GM13977 (cell line): ENCODE measurements at regions not wholly inside any gene's neighbourhood (a gene's known extent, or its start where the extent isn't known, plus 50 kb on each side); places are given as distances from the start of the nearest gene placed in this dataset.

Experiments
- DNase-seq: peaks from one replicate; pipeline ENCODE4 v3.0.0; 2012; ENCODE audit warnings: low spot score
- in situ Hi-C: fragments of 300-500 bp; cut with MboI; formaldehyde crosslinking; loops from one replicate; pipeline ENCODE4 v1.12.0; 2022; ENCODE audit warnings: low sequenced_read_pairs, low pct_unique_long_range_greater_than_20kb, mixed read lengths, inconsistent platforms; ENCODE audit not compliant: unreplicated experiment
- TF ChIP-seq, protein P1 (sequence below): IDR thresholded peaks from 2 replicates; pipeline ENCODE4 v1.5.1; 2012; ENCODE audit warnings: mild to moderate bottlenecking, control low read depth; ENCODE audit not compliant: insufficient read depth; ENCODE audit errors: extremely low read depth, missing control alignments

DNA sequence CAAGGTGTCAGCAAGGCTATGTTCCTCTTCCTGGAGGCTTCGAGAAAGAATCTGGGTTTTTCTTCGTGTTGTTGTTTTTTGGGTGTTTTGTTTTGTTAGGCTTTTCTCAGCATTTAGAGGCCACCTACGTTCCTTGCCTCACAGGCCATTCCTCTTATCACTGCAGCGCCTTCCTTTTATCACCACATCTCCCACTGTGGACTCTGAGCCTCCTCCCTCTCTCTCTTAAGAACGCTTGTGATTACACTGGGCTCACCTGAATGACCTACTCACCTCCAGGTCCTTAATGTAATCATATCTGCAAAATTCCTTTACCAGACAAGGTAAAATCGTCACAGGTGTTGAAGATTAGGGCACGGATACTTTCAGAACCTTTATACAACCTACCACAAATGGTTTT lies 340.8 kb downstream of the DTWD2 start:
- no peak for DNase-seq
- TF ChIP-seq, protein P1, sequence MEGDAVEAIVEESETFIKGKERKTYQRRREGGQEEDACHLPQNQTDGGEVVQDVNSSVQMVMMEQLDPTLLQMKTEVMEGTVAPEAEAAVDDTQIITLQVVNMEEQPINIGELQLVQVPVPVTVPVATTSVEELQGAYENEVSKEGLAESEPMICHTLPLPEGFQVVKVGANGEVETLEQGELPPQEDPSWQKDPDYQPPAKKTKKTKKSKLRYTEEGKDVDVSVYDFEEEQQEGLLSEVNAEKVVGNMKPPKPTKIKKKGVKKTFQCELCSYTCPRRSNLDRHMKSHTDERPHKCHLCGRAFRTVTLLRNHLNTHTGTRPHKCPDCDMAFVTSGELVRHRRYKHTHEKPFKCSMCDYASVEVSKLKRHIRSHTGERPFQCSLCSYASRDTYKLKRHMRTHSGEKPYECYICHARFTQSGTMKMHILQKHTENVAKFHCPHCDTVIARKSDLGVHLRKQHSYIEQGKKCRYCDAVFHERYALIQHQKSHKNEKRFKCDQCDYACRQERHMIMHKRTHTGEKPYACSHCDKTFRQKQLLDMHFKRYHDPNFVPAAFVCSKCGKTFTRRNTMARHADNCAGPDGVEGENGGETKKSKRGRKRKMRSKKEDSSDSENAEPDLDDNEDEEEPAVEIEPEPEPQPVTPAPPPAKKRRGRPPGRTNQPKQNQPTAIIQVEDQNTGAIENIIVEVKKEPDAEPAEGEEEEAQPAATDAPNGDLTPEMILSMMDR, result no peak
- in situ Hi-C loops, result no loop called here

DNA sequence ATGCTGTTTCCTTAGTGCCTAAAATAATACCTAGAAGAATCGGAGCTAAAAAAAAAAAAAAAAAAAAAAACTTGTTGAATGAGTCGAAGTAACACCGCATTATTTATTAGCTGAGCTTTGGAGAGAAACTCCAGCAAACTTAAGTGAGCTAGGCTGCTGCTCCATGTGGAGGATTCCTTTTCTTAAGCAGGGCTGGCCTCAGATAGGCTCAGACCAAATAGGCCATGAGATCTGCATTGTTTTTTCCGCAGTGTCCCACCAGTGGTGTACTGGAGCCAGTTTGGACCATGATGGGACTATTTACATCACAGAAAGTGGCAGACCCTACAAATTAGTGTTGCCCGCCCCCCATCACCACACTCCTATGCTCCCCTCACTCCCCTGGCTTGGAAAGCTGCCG lies 341.4 kb downstream of the DTWD2 start:
- TF ChIP-seq, protein P1, result no peak
- DNase-seq, result no peak
- in situ Hi-C loops, result no loop called here

GRCh38 chr5:118637947-118638670 lies 350.2 kb downstream of the DTWD2 start:
- TF ChIP-seq, protein P1, result no peak
- in situ Hi-C loops, result no loop called here
- no peak for DNase-seq

DNA sequence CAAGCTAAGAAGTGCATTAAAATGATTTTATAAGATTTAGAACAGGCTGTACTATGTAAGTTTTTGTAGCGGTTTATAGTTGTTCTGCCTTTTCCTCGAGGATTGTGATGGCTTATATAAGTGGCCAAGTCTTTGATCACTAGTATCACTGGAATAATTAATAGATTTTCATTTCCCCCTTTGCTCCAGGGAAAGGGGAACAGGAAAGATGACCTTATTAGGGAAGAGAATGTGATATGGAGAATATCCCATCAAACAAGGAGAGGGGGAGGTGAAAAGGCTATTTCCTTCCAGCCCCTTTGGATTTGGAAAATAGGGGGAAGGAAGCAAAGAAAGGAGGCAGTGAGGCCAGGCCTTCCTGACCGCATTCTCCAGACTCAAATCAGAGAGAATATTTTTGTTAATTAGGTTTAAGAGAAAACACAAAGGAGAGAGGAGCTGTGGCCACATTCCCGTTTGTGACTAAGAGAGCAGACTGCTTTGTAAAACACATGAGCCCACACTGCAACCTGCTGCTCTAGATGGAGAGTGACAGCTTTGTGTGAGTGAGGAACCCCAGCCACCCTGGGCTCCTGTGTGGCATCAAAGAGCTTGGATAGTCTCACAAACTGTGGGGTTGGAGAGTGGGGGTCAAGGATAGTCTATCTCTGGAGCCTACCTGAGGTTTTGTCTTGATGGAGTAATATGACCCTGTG lies 359.5 kb downstream of the DTWD2 start:
- in situ Hi-C loops, result no loop called here
- DNase-seq, result no peak
- TF ChIP-seq, protein P1, result no peak

DNA sequence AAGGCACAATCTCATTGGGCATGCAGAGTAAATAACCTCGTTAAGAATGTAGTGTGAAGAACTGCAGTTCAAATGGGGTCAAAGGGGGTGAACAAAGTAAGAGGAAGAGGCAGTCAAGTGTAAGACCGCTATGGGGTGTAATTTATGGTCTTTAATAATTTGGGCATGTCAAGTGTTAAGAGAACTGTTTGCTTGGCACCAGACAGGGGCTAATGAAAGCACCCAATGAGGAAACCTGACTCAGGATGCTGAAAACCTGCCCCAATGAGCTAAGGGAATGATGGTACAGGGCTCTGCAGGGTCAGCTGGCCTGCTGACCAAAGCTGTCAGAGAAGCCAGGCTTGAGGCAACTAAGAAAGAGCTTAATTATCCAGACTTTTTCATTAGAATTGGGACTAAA lies 368.1 kb downstream of the DTWD2 start:
- TF ChIP-seq, protein P1, result no peak
- in situ Hi-C loops, result no loop called here
- no peak for DNase-seq

DNA sequence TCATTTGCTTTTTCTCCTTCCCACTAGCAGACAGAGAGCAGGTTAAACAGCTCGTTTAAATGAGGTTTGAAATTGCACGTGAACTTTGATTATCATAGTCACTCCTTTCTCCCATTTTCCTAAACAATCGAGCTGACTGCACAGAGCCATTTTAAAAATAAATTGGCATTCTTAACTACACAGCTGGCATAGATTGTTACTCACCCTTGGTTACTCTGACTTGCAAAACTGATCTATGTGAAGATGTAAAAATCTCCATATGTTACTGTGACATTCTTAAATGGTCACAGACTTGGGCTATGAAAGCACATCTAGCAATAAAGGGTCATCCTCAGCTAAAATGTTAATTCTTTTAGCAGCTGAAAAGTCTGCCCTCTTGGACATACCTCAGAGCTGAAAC lies 368.5 kb downstream of the DTWD2 start:
- TF ChIP-seq, protein P1, result no peak
- no peak for DNase-seq
- in situ Hi-C loops, result no loop called here
